VCaP (cell line): ENCODE measurements at regions not wholly inside any gene's neighbourhood (a gene's known extent, or its start where the extent isn't known, plus 50 kb on each side); places are given as distances from the start of the nearest gene placed in this dataset.

Experiments
- H3K27ac ChIP-seq: fragments of 450-650 bp; 2 replicates; pipeline ENCODE4 v1.5.1; 2017
- TF ChIP-seq, protein P1 (sequence below): fragments of 450-650 bp; conservative IDR thresholded peaks from 2 replicates; pipeline ENCODE4 v1.5.1; 2017; ENCODE audit warnings: mild to moderate bottlenecking, moderate library complexity

GRCh38 chr15:96270581-96271172, 59.8 kb upstream of the NR2F2 start:
- no peak overlapping the region for H3K27ac ChIP-seq
- TF ChIP-seq, protein P1, sequence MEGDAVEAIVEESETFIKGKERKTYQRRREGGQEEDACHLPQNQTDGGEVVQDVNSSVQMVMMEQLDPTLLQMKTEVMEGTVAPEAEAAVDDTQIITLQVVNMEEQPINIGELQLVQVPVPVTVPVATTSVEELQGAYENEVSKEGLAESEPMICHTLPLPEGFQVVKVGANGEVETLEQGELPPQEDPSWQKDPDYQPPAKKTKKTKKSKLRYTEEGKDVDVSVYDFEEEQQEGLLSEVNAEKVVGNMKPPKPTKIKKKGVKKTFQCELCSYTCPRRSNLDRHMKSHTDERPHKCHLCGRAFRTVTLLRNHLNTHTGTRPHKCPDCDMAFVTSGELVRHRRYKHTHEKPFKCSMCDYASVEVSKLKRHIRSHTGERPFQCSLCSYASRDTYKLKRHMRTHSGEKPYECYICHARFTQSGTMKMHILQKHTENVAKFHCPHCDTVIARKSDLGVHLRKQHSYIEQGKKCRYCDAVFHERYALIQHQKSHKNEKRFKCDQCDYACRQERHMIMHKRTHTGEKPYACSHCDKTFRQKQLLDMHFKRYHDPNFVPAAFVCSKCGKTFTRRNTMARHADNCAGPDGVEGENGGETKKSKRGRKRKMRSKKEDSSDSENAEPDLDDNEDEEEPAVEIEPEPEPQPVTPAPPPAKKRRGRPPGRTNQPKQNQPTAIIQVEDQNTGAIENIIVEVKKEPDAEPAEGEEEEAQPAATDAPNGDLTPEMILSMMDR: no peak

GRCh38 chr15:96272427-96272826, 58.1 kb upstream of the NR2F2 start:
- TF ChIP-seq, protein P1: no peak
- no peak overlapping the region for H3K27ac ChIP-seq

GRCh38 chr15:96273317-96274086, 57.0 kb upstream of the NR2F2 start:
- TF ChIP-seq, protein P1: no peak
- H3K27ac ChIP-seq: no peak overlapping the region

GRCh38 chr15:96274087-96274440, 56.4 kb upstream of the NR2F2 start:
- H3K27ac ChIP-seq: no peak overlapping the region
- TF ChIP-seq, protein P1: no peak

- no peak overlapping the region for H3K27ac ChIP-seq
- TF ChIP-seq, protein P1: no peak
Measured at GRCh38 chr15:96274698-96275097, 55.8 kb upstream of the NR2F2 start.

GRCh38 chr15:96276438-96277210, 53.9 kb upstream of the NR2F2 start:
- no peak overlapping the region for H3K27ac ChIP-seq
- TF ChIP-seq, protein P1: no peak
